Osteoblast (primary cell): ENCODE measurements at regions not wholly inside any gene's neighbourhood (a gene's known extent, or its start where the extent isn't known, plus 50 kb on each side); places are given as distances from the start of the nearest gene placed in this dataset.

Experiments
- DNase-seq: peaks from one replicate; pipeline ENCODE4 v3.0.0; 2011; ENCODE audit warnings: low spot score, mixed read lengths; ENCODE audit not compliant: insufficient read length; ENCODE audit errors: missing footprints
- H2AFZ ChIP-seq: 2 replicates; pipeline ENCODE4 v1.6.0; 2011; ENCODE audit warnings: mild to moderate bottlenecking, low read length
- H3K27ac ChIP-seq: 2 replicates; pipeline ENCODE4 v1.5.1; 2011; ENCODE audit warnings: mild to moderate bottlenecking, low read depth, low read length, moderate library complexity
- H3K27me3 ChIP-seq: 2 replicates; pipeline ENCODE4 v1.6.0; 2012; ENCODE audit warnings: mild to moderate bottlenecking, control low read depth, inconsistent platforms, low read length, moderate library complexity; ENCODE audit not compliant: insufficient read depth
- H3K36me3 ChIP-seq: 2 replicates; pipeline ENCODE4 v1.5.1; 2011; ENCODE audit warnings: mild to moderate bottlenecking, low read length, control low read depth, moderate library complexity; ENCODE audit not compliant: insufficient read depth
- H3K4me1 ChIP-seq: 2 replicates; pipeline ENCODE4 v1.5.1; 2011; ENCODE audit warnings: mild to moderate bottlenecking, low read length, control low read depth, moderate library complexity; ENCODE audit not compliant: insufficient read depth
- H3K4me2 ChIP-seq: 2 replicates; pipeline ENCODE4 v1.6.0; 2011; ENCODE audit warnings: mild to moderate bottlenecking, low read length; ENCODE audit not compliant: insufficient read depth
- H3K4me3 ChIP-seq: fragments of 200-600 bp; sonication (generic); 3 replicates; pipeline ENCODE4 v1.5.1; 2012; ENCODE audit warnings: mild to moderate bottlenecking, low read length, inconsistent platforms; ENCODE audit not compliant: insufficient read depth
- H3K79me2 ChIP-seq: 2 replicates; pipeline ENCODE4 v1.6.0; 2012; ENCODE audit warnings: mild to moderate bottlenecking, low read length, control low read depth, inconsistent platforms; ENCODE audit not compliant: insufficient read depth
- H3K9me3 ChIP-seq: 2 replicates; pipeline ENCODE4 v1.5.1; 2011; ENCODE audit warnings: low read depth, low read length, control low read depth
- H4K20me1 ChIP-seq: 2 replicates; pipeline ENCODE4 v1.6.0; 2012; ENCODE audit warnings: mild to moderate bottlenecking, low read length, control low read depth; ENCODE audit not compliant: insufficient read depth
- TF ChIP-seq, protein P1 (sequence below): IDR thresholded peaks from 2 replicates; pipeline ENCODE4 v1.5.1; 2011; ENCODE audit warnings: mild to moderate bottlenecking, low read depth, low read length, moderate library complexity; ENCODE audit errors: extremely low read depth

- Histone ChIP-seq H3K9me3 (peaks cover 3% of the 10 kb centered on the region), H2AFZ (no peak overlapping the region), H3K4me2 (no peak overlapping the region), H3K4me3 (no peak overlapping the region), H3K27ac (no peak overlapping the region), H4K20me1 (no peaks in the 10 kb centered on the region), H3K36me3 (no peaks in the 10 kb centered on the region), H3K4me1 (no peaks in the 10 kb centered on the region), H3K79me2 (no peaks in the 10 kb centered on the region), H3K27me3 (no peaks in the 10 kb centered on the region)
- TF ChIP-seq, protein P1, sequence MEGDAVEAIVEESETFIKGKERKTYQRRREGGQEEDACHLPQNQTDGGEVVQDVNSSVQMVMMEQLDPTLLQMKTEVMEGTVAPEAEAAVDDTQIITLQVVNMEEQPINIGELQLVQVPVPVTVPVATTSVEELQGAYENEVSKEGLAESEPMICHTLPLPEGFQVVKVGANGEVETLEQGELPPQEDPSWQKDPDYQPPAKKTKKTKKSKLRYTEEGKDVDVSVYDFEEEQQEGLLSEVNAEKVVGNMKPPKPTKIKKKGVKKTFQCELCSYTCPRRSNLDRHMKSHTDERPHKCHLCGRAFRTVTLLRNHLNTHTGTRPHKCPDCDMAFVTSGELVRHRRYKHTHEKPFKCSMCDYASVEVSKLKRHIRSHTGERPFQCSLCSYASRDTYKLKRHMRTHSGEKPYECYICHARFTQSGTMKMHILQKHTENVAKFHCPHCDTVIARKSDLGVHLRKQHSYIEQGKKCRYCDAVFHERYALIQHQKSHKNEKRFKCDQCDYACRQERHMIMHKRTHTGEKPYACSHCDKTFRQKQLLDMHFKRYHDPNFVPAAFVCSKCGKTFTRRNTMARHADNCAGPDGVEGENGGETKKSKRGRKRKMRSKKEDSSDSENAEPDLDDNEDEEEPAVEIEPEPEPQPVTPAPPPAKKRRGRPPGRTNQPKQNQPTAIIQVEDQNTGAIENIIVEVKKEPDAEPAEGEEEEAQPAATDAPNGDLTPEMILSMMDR = no peak
- no peak for DNase-seq
Measured at GRCh38 chr6:104401926-104402325, 457.8 kb downstream of the HACE1 start.

GRCh38 chr6:104400844-104401243 is 458.9 kb downstream of the HACE1 start:
- no peak overlapping the region for H3K27ac ChIP-seq
- no peaks in the 10 kb centered on the region for H3K4me1 ChIP-seq
- H3K79me2 ChIP-seq = no peaks in the 10 kb centered on the region
- no peaks in the 10 kb centered on the region for H3K36me3 ChIP-seq
- H3K4me3 ChIP-seq = no peak overlapping the region
- no peak for DNase-seq
- no peaks in the 10 kb centered on the region for H4K20me1 ChIP-seq
- H3K9me3 ChIP-seq = peaks cover 3% of the 10 kb centered on the region
- TF ChIP-seq, protein P1 = no peak
- H3K4me2 ChIP-seq = no peak overlapping the region
- H3K27me3 ChIP-seq = no peaks in the 10 kb centered on the region
- no peak overlapping the region for H2AFZ ChIP-seq

- Histone ChIP-seq H3K27ac (no peak overlapping the region), H3K4me3 (no peak overlapping the region), H3K36me3 (no peaks in the 10 kb centered on the region), H3K9me3 (peaks cover 3% of the 10 kb centered on the region), H2AFZ (no peak overlapping the region), H3K27me3 (no peaks in the 10 kb centered on the region), H3K4me1 (no peaks in the 10 kb centered on the region), H4K20me1 (no peaks in the 10 kb centered on the region), H3K79me2 (no peaks in the 10 kb centered on the region), H3K4me2 (no peak overlapping the region)
- TF ChIP-seq, protein P1 = no peak
- no peak for DNase-seq
Measured at GRCh38 chr6:104396077-104396476, 463.6 kb downstream of the HACE1 start.

- Histone ChIP-seq H3K4me2 (no peak overlapping the region), H3K27ac (no peak overlapping the region), H3K79me2 (no peaks in the 10 kb centered on the region), H3K9me3 (no peaks in the 10 kb centered on the region), H3K4me1 (no peaks in the 10 kb centered on the region), H3K27me3 (no peaks in the 10 kb centered on the region), H2AFZ (no peak overlapping the region), H4K20me1 (no peaks in the 10 kb centered on the region), H3K36me3 (no peaks in the 10 kb centered on the region), H3K4me3 (no peak overlapping the region)
- DNase-seq = no peak
- TF ChIP-seq, protein P1 = no peak
Measured at GRCh38 chr6:104381907-104382306, 477.8 kb downstream of the HACE1 start.
